GM12865 (cell line): ENCODE measurements at regions not wholly inside any gene's neighbourhood (a gene's known extent, or its start where the extent isn't known, plus 50 kb on each side); places are given as distances from the start of the nearest gene placed in this dataset.

Experiments
- DNase-seq: peaks from one replicate; pipeline ENCODE4 v3.0.0; 2010; ENCODE audit warnings: low read depth
- H3K4me3 ChIP-seq: 2 replicates; pipeline ENCODE4 v1.5.1; 2011; ENCODE audit warnings: mild to moderate bottlenecking, low read depth, low read length, control low read depth
- TF ChIP-seq, protein P1 (sequence below): IDR thresholded peaks from 2 replicates; pipeline ENCODE4 v1.5.1; 2011; ENCODE audit warnings: low read length, control low read depth, low read depth, inconsistent platforms; ENCODE audit not compliant: insufficient read depth; ENCODE audit errors: missing control alignments

DNA sequence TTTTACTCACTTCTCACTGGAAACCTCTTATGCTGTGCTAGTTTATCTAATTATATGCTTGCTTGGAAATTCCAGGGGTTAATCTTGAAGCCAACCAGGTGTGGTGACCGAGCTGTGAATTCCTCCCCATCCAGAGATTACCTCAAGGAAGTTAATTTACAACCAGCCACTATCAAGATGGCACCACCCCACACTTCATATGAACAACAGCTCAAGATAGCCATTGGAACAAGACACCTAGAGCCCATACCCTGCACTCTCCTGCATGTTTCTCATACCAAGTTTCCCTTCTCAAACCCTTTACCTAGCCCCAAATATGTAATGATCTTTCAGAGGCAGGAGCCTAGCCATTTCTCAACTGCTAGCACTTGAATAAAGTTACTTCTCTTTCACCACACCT, 2156.9 kb upstream of the C9orf72 start:
- TF ChIP-seq, protein P1, sequence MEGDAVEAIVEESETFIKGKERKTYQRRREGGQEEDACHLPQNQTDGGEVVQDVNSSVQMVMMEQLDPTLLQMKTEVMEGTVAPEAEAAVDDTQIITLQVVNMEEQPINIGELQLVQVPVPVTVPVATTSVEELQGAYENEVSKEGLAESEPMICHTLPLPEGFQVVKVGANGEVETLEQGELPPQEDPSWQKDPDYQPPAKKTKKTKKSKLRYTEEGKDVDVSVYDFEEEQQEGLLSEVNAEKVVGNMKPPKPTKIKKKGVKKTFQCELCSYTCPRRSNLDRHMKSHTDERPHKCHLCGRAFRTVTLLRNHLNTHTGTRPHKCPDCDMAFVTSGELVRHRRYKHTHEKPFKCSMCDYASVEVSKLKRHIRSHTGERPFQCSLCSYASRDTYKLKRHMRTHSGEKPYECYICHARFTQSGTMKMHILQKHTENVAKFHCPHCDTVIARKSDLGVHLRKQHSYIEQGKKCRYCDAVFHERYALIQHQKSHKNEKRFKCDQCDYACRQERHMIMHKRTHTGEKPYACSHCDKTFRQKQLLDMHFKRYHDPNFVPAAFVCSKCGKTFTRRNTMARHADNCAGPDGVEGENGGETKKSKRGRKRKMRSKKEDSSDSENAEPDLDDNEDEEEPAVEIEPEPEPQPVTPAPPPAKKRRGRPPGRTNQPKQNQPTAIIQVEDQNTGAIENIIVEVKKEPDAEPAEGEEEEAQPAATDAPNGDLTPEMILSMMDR = no peak
- no peak overlapping the region for H3K4me3 ChIP-seq
- no peak for DNase-seq

DNA sequence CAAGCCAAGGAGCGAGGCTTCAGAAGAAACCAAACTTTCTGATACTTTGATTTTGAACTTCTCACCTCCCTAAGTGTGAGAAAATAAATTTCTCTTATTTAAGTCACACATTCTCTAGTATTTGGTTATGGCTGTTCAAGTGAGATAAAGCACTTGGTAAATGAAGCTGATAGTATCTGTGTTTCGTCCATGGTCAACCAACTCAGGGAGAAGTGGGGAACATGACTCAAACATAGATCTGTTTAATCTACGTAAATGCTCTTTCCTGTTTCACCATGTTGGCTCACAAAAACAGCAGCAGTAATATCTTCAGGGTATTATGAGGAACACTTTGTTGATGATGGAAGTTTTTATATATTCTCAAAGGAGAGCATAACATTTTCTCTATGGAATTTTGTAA, 2167.2 kb upstream of the C9orf72 start:
- TF ChIP-seq, protein P1 = no peak
- no peak for DNase-seq
- no peak overlapping the region for H3K4me3 ChIP-seq

DNA sequence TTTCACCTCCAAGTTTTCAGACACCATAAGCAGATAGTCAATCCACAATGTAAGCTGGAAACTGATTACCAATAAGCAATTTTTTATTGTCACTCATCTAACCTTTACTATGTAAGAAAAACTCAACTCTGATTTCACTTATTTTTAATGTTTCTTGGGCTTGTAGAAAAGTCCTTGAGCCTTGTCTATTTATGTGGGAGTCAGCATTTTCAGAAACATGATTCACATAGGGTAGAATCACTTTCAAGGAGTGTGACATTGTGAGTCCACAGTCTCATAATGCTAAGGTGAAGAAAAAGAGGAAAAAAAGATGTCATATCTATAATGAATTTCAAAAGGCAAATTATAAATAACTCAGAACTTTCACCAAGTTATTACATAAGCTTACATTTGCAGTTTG, 2167.9 kb upstream of the C9orf72 start:
- TF ChIP-seq, protein P1 = no peak
- DNase-seq = no peak
- no peak overlapping the region for H3K4me3 ChIP-seq

DNA sequence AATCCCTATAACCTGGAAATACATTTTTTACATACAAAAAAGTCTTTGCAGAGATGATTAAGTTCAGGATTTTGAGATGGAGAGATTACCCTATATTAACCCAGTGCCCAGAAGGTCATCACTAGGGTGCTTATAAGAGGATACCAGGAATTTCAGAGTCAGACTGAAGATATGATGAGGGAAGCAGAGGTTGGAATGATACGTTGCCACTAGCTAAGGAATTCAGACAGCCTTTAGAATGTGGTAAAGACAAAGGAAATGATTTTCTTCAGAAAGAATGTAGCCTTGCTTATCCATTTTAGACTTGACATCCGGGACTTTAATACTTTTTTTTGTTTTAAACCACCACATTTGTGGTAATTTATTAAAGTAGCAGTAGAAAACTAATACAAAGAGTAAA, 2176.8 kb upstream of the C9orf72 start:
- DNase-seq = no peak
- no peak overlapping the region for H3K4me3 ChIP-seq
- TF ChIP-seq, protein P1 = no peak

DNA sequence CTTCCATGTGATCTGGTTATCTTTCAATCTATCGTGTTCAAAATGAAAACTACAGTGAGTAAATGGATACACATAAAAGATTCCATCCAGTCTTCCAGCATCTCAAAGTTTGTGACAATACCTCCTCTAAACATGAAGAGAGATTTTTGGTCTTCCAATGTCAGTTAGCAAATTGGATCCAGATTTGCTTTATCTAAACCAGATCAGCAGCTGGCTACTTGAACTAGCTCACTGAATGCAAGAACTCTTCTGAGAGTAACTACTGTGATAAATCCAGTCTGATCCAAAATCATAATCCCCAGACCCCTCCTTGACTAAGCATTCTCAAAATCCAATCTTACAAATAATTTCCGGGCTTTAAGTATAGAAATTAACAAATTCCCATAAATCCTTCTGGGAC, 2177.9 kb upstream of the C9orf72 start:
- H3K4me3 ChIP-seq = no peak overlapping the region
- DNase-seq = no peak
- TF ChIP-seq, protein P1 = no peak

DNA sequence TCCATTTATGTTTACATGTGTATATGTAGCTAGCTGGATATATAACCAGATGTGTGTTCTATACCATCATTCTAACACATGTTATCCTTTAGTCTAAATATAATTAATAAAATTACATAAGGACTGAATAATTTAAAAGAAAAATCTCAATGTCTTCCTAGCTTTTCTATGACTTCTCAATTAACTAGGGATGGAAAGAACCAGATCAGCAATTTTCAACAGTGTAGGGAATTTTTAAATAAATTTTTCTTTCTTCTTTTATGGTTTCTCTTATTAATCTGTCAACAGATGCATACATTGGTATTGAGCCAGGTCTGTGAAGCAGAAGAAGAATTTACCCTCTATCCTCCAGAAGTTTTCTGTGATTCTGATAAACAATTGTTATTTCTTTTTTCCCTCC, 2180.4 kb upstream of the C9orf72 start:
- H3K4me3 ChIP-seq = no peak overlapping the region
- TF ChIP-seq, protein P1 = no peak
- DNase-seq = no peak

DNA sequence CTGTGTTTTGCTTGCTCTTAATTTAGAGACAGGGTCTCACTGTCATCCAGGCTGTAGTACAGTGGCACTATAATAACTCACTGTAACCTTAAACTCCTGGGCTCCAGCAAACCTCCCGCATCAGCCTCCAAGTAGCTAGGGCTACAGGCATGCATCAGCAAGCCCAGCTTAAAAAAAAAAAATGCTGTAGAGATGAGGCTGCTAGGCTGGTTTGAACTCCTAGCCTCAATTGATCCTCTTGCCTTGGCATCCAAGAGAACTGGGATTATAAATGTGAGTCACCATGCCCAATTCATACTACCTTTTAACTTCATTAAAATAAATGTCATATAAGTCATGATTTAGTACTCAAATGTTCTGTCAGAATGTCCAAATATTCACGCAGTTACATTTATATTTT, 2195.7 kb upstream of the C9orf72 start:
- TF ChIP-seq, protein P1 = no peak
- DNase-seq = no peak
- H3K4me3 ChIP-seq = no peak overlapping the region
